ENCODE measurements at regions not wholly inside any gene's neighbourhood (a gene's known extent, or its start where the extent isn't known, plus 50 kb on each side); places are given as distances from the start of the nearest gene placed in this dataset.

GRCh38 chr5:51685419-51685818 lies 302.2 kb downstream of the ISL1 start:
- Histone ChIP-seq H2BK20ac (ENCODE audit: low read depth, low read length) (no peak overlapping the region), H2AK5ac (ENCODE audit: low read depth, low read length) (no peak overlapping the region), H2BK5ac (ENCODE audit: low read depth, low read length, poor library complexity, severe bottlenecking) (no peak overlapping the region), H3K9me1 (ENCODE audit: insufficient read depth, low read length) (no peaks in the 10 kb centered on the region), H2AK9ac (replicated peaks; ENCODE audit: low read depth, low read length, poor library complexity) (no peak overlapping the region), H3K14ac (replicated peaks; ENCODE audit: low read depth, low read length) (no peak overlapping the region), H4K5ac (ENCODE audit: low read depth, low read length) (no peak overlapping the region), H4K8ac (ENCODE audit: low read depth in 2 of 2, low read length in 2 of 2) (no peak overlapping the region), H3K56ac (ENCODE audit: extremely low read depth, insufficient read depth, low read length) (no peak overlapping the region), H4K91ac (ENCODE audit: insufficient read depth, low read depth, low read length) (no peak overlapping the region), H3K4me2 (ENCODE audit: low read depth, low read length) (no peak overlapping the region), H3K9me3 (ENCODE audit: control insufficient read depth, insufficient read depth, low read length) (peaks cover 2% of the 10 kb centered on the region; the same call in 1 of the 2 replicates), H2AFZ (replicated peaks; ENCODE audit: low read length, poor library complexity) (no peak overlapping the region), H2BK120ac (ENCODE audit: low read depth, low read length) (no peak overlapping the region), H3K79me1 (ENCODE audit: low read depth in 1 of 2, low read length in 2 of 2) (no peaks in the 10 kb centered on the region), H3K27ac (ENCODE audit: insufficient read depth, low read length) (no peak overlapping the region), H3K4ac (ENCODE audit: low read depth, low read length) (no peak overlapping the region), H3K18ac (ENCODE audit: low read depth, low read length) (no peak overlapping the region), H3K9ac (ENCODE audit: low read depth, low read length) (no peak overlapping the region), H3K36me3 (ENCODE audit: control insufficient read depth, insufficient read depth, low read length) (no peaks in the 10 kb centered on the region), H3K4me3 (ENCODE audit: insufficient read depth, low read depth, low read length) (no peak overlapping the region), H4K20me1 (ENCODE audit: insufficient read depth, low read length) (no peaks in the 10 kb centered on the region), H3K27me3 (ENCODE audit: control insufficient read depth, insufficient read depth, low read length) (no peaks in the 10 kb centered on the region), H3K4me1 (ENCODE audit: control insufficient read depth, insufficient read depth, low read length) (no peaks in the 10 kb centered on the region), H3K23ac (ENCODE audit: low read depth, low read length) (no peak overlapping the region), H2BK15ac (ENCODE audit: low read depth, low read length) (no peak overlapping the region)
- TF ChIP-seq CHD1 (IDR thresholded peaks at IDR 0.05; ENCODE audit: low read depth, low read length) (no peak), MAZ (IDR thresholded peaks at IDR 0.05; ENCODE audit: borderline replicate concordance, low read depth, low read length) (no peak), USF2 (IDR thresholded peaks at IDR 0.05; ENCODE audit: low read depth, low read length) (no peak), RCOR1 (IDR thresholded peaks at IDR 0.05; ENCODE audit: insufficient replicate concordance, low read length) (no peak), RFX5 (IDR thresholded peaks at IDR 0.05; ENCODE audit: low read depth, low read length) (no peak), MAFK (IDR thresholded peaks at IDR 0.05; ENCODE audit: low read depth, low read length) (no peak), POLR2A (IDR thresholded peaks at IDR 0.05; ENCODE audit: low read depth, low read length) (no peak), FOS (IDR thresholded peaks at IDR 0.05; ENCODE audit: low read depth, low read length) (no peak), BHLHE40 (IDR thresholded peaks at IDR 0.05; ENCODE audit: low read depth, low read length) (no peak), ELK1 (IDR thresholded peaks at IDR 0.05; ENCODE audit: borderline replicate concordance, low read depth, low read length) (no peak), RAD21 (IDR thresholded peaks at IDR 0.05; ENCODE audit: low read length) (no peak), CEBPB (IDR thresholded peaks at IDR 0.05; ENCODE audit: low read depth, low read length) (no peak), CTCF (conservative IDR thresholded peaks at IDR 0.05; ENCODE audit: low read depth, low read length) (no peak), MXI1 (IDR thresholded peaks at IDR 0.05; ENCODE audit: borderline replicate concordance, low read depth, low read length) (no peak), NFE2L2 (IDR thresholded peaks at IDR 0.05; ENCODE audit: low read depth, low read length) (no peak), SMC3 (IDR thresholded peaks at IDR 0.05; ENCODE audit: low read depth, low read length) (no peak)
- in situ Hi-C loops (cut with MboI; ENCODE audit: low sequenced_read_pairs) = no loop called here
- BruUV-seq (replicated peaks) = no TSS peak
- ATAC-seq (ENCODE audit: low read depth) = no peak
- ChIA-PET POLR2A (ENCODE audit: unreplicated experiment) (no interaction called here), CTCF (no interaction called here)
- dilution Hi-C loops (cut with HindIII; ENCODE audit: low sequenced_read_pairs, unreplicated experiment) = no loop called here
- no CpG with 5 or more reads among the region's 3 CpGs for WGBS, 2 experiments (ENCODE audit: extremely low coverage in 2 of 2, insufficient read length in 1 of 2)
- DNase-seq = no peak
- intact Hi-C loops (cut with micrococcal nuclease) = no loop called here
